Kidney (tissue), 13 donors: ENCODE measurements at regions not wholly inside any gene's neighbourhood (a gene's known extent, or its start where the extent isn't known, plus 50 kb on each side); places are given as distances from the start of the nearest gene placed in this dataset.

ENCODE experiments used
- DNase-seq, 5 donors: peaks; one replicate each; pipeline ENCODE4 v3.0.0-alpha.2; 2013 to 2020
- FAIRE-seq: peaks from 2 replicates; lab custom pipeline; 2012; peaks lifted over from hg19 to GRCh38; lab: Jason Lieb, UNC
- H3K27ac ChIP-seq, 2 donors: one replicate each; pipeline ENCODE4 v1.7.0; 2013; ENCODE audit warnings: low read depth in 2 of 2, low read length in 2 of 2, inconsistent platforms in 1 of 2
- H3K27me3 ChIP-seq: one replicate; pipeline ENCODE4 v1.7.1; 2013; ENCODE audit warnings: low read length, inconsistent platforms; ENCODE audit not compliant: control insufficient read depth, insufficient read depth
- H3K36me3 ChIP-seq, 3 donors: one replicate each; pipeline versions ENCODE4 v1.7.0 to v1.7.1; 2013; ENCODE audit warnings: low read length in 3 of 3, control low read depth in 1 of 3, inconsistent platforms in 1 of 3; ENCODE audit not compliant: insufficient read depth in 3 of 3, control insufficient read depth in 2 of 3
- H3K4me1 ChIP-seq, 3 donors: one replicate each; pipeline versions ENCODE4 v1.7.0 to v1.7.1; 2013; ENCODE audit warnings: low read length in 3 of 3, inconsistent platforms in 1 of 3, low read depth in 1 of 3; ENCODE audit not compliant: control insufficient read depth in 2 of 3, insufficient read depth in 2 of 3
- H3K4me3 ChIP-seq, 3 donors: one replicate each; pipeline versions ENCODE4 v1.7.0 to v1.8.1; 2013; ENCODE audit warnings: low read length in 3 of 3, control low read depth in 1 of 3, inconsistent platforms in 1 of 3
- H3K9ac ChIP-seq, 3 donors: one replicate each; pipeline versions ENCODE4 v1.7.0 to v1.7.1; 2013; ENCODE audit warnings: low read length in 3 of 3, control low read depth in 1 of 3, inconsistent platforms in 1 of 3
- H3K9me3 ChIP-seq, 3 donors: one replicate each; pipeline versions ENCODE4 v1.7.0 to v1.7.1; 2013; ENCODE audit warnings: low read length in 3 of 3, control low read depth in 1 of 3, inconsistent platforms in 1 of 3; ENCODE audit not compliant: control insufficient read depth in 2 of 3, insufficient read depth in 1 of 3
- CTCF ChIP-seq: IDR thresholded peaks from 3 replicates; pipeline ENCODE4 v1.5.1; 2012; ENCODE audit warnings: mild to moderate bottlenecking, moderate library complexity, borderline replicate concordance; ENCODE audit not compliant: insufficient read depth; ENCODE audit errors: extremely low read depth
- intact Hi-C: fragments of 100-400 bp; cut with DNase I; formaldehyde crosslinking; loops from one replicate; pipeline ENCODE4 v1.11.1; 2022
- donor health status: control.
- donor health status: control.
- donor health status: control.
- donor health status: control.
- donor health status: control.
- donor health status: DM: yes; HTN: yes; CAD: no.
- donor health status: Normal renal cell carcinoma (clear cell type).

GRCh38 chr4:159506801-159507517 lies 404.1 kb downstream of the RAPGEF2 start:
- Histone ChIP-seq H3K9ac (no peak overlapping the region), H3K9me3 (no peaks in the 10 kb centered on the region), H3K36me3 (no peaks in the 10 kb centered on the region), H3K4me1 (no peaks in the 10 kb centered on the region), H3K4me3 (no peak overlapping the region), H3K27ac (no peak overlapping the region), H3K27me3 (no peaks in the 10 kb centered on the region)
- TF ChIP-seq CTCF, result no peak
- intact Hi-C loops, result no loop called here
- DNase-seq (no peak), FAIRE-seq (no peak)

GRCh38 chr4:159508917-159509500 lies 406.1 kb downstream of the RAPGEF2 start:
- intact Hi-C loops, result no loop called here
- no peak overlapping the region for H3K4me3 ChIP-seq
- no peak overlapping the region for H3K9ac ChIP-seq
- DNase-seq (no peak), FAIRE-seq (no peak)
- no peaks in the 10 kb centered on the region for H3K36me3 ChIP-seq
- H3K27ac ChIP-seq, result no peak overlapping the region
- TF ChIP-seq CTCF, result no peak
- H3K9me3 ChIP-seq, result no peaks in the 10 kb centered on the region
- H3K4me1 ChIP-seq, result no peaks in the 10 kb centered on the region
- H3K27me3 ChIP-seq, result no peaks in the 10 kb centered on the region

GRCh38 chr4:159512348-159512747 lies 409.5 kb downstream of the RAPGEF2 start:
- H3K27me3 ChIP-seq, result no peaks in the 10 kb centered on the region
- H3K4me1 ChIP-seq, result no peaks in the 10 kb centered on the region
- no peak for DNase-seq
- no peaks in the 10 kb centered on the region for H3K36me3 ChIP-seq
- no peak overlapping the region for H3K27ac ChIP-seq
- H3K9ac ChIP-seq, result no peak overlapping the region
- H3K9me3 ChIP-seq, result no peaks in the 10 kb centered on the region
- no peak for FAIRE-seq
- no peak overlapping the region for H3K4me3 ChIP-seq
- no peak for TF ChIP-seq CTCF
- intact Hi-C loops, result no loop called here
